GM19025 (cell line): ENCODE measurements at regions not wholly inside any gene's neighbourhood (a gene's known extent, or its start where the extent isn't known, plus 50 kb on each side); places are given as distances from the start of the nearest gene placed in this dataset.

Experiments
- ATAC-seq: cut with Tn5 transposase; IDR thresholded peaks from one replicate; pipeline ENCODE4 v1.9.1; 2021; ENCODE audit warnings: mild to moderate bottlenecking, low read depth, moderate library complexity; ENCODE audit not compliant: unreplicated experiment

GRCh38 chr3:135458541-135459322 is 506.8 kb upstream of the PPP2R3A start:
- ATAC-seq, result no peak

- ATAC-seq, result no peak
These were observed 505.3 kb upstream of the PPP2R3A start for GRCh38 chr3:135460273-135460672.

DNA sequence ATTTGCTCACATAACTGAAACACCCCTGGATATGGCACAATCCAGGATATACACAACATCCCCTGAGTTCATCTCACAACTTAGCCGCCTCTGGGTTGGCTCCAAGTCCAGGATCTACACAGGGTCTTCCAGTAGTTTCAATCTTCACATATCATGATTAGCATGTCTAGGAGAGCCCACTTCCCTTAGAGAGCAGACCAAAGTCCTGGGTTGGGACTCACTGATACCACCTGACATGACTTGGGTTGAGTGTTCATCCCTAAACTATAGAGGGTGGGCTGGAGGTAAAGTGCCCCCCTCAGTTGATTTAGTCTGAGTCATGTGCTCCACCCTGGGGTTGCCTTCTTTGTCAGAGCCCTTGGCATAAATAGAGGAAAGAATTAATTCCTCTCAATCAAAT is 493.6 kb upstream of the PPP2R3A start:
- ATAC-seq, result no peak

DNA sequence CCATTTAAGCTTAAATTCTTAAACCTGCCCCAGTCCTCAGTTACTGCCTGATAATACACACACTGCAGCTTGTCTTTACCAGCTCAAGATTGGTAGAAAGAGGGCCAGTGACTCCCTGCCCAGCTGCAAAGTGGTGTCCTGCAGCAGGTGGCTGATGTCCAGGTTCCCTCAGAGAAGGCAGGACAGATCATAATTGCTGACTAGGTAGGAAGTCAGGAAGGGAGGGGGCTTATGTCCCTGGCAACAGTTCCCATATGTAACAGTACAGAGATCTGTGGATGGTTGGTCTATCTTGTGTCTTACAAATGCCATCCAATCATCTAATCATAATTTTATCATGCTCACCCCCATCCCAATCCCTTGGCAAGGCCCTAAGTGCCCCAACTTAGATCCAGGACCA is 492.1 kb upstream of the PPP2R3A start:
- ATAC-seq, result no peak

GRCh38 chr3:135487261-135487660 is 478.3 kb upstream of the PPP2R3A start:
- ATAC-seq, result no peak

DNA sequence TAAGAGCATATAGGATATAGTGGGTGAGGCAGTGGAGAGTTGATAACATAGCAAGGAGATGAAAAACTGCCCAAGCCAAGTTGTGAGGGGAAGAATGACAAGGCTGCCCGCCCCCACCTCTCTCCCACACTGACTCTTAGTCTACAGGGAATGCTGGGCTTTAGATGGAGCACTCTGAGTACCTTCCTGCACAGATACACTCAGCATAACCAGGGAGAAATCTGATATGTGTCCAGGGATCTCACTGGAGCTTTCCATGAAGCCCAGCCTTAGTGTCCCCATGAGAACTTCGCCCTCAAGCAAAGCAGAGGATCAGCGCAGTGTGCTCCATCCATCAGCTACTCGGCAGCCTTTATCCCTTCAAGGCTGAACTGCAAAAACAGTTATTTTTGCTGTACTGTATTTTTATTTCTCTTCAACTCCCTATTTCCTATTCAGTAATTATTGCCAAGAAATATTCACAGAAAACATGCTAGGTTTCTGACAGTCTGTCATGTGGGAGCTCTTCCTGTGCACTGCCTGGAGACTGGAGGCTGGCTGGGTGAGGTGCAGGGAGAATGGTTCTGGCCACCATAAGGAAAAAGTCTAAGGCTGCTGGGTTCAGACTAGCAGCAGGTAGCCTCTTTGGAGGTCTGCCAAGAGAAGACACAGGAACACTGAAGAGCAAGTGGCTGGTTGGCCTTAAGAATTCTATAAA is 475.2 kb upstream of the PPP2R3A start:
- ATAC-seq, result no peak

DNA sequence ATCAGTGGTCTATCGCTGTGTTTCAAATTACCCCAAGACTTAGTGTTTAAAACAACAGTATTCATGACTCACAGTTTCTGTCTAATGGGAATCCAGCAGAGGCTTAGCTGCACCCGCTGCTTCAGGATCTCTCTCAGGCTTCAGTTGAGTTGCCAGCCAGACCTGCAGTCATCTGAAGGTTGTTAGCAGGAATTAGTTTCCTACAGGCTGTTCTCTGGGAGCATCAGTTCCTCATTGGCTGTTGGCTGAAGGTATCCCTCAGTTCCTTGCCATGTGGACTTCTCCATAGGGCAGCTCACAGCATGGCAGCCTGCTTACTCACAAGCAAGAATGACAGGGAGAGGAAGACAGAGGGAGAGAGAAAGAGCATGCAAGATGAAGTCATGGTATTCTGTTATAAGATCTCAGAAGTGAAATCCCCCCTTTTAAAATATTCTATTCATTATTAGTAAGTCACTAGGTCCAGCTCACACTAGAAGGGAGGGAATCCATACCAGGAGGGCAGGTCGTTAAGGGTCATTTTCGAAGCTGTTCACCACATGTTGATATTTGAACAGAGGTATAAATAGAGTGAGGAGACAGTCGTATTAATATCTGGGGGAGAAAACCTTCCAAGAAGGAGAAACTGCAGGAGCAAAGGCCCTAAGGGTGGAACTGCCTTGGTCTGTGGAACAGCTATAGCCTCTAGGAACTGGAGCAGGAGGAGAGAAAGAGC is 473.9 kb upstream of the PPP2R3A start:
- no peak for ATAC-seq

DNA sequence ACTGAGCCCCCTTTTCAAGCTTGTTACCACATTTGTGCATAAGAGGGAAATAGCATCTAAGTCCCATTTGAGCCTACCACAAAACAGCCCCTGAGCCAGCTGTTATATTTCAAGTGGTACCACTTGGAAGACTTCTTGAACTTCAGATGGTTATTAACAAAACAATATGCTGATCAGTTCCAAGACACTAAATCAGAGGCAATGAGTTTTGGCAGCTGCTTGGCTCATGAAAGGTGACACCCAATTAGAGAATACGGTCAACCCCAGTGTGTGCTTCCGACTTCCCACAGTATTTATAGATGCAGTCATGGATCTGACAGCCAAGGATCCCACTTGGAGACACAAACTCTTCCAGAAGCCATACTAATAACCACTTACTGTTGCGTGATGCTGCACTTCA is 469.6 kb upstream of the PPP2R3A start:
- no peak for ATAC-seq

DNA sequence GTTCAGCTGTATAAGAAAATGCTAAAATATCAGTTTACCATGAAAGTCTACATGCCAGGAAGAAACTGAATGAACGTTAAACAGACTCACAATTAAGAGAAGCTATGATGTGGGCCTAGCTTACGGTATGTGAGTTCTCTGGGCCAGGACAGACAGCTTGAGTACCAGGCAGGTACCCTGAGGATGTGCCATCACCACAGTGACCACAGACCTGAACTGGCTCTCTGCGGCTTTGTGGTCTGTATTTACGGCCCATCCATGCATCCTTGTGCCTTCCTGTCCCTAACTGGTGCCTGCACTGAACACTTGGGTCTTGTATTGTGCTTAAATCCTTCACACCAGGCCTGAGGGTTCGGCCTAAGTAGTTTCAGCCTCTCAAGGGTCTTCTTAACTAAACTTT is 467.5 kb upstream of the PPP2R3A start:
- ATAC-seq, result no peak

- no peak for ATAC-seq
These were observed 466.1 kb upstream of the PPP2R3A start for GRCh38 chr3:135499426-135499825.

GRCh38 chr3:135500034-135500433 is 465.5 kb upstream of the PPP2R3A start:
- no peak for ATAC-seq

DNA sequence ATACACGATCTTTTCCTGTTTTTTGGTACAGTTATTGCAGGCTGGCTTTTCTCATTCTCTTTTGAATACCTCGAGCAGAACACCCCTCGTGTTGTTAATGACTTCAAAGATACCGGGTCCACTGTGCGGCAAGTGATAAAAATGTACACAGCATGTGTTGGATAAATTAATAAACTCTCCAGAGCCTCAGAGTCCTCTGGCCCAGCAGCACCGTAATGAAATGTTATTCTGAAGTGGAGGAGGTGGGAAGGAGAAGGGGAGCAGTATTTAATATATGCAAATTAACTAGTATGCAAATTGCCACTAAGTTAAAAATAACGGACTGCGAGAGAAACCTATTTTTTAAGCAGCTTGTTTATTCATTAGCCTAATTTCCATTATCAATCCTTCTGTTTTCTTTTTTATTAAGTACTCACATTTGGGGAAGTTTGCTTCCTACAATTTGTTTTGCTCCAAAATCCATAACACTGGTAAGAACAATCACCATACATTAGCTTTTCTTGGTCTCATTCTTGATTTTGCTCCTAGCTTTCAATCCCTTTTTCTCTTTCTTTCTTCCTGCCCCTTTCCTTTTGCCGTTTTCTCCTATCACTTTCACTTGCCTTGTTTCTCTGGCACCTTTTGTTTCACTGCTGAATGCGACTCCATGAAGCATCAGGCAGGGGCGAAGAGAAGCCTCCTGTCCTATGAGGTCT is 462.3 kb upstream of the PPP2R3A start:
- no peak for ATAC-seq

- ATAC-seq, result peak; percentile 66
These were observed 461.5 kb upstream of the PPP2R3A start for GRCh38 chr3:135503760-135504686.

GRCh38 chr3:135513106-135514059 is 452.1 kb upstream of the PPP2R3A start:
- no peak for ATAC-seq

DNA sequence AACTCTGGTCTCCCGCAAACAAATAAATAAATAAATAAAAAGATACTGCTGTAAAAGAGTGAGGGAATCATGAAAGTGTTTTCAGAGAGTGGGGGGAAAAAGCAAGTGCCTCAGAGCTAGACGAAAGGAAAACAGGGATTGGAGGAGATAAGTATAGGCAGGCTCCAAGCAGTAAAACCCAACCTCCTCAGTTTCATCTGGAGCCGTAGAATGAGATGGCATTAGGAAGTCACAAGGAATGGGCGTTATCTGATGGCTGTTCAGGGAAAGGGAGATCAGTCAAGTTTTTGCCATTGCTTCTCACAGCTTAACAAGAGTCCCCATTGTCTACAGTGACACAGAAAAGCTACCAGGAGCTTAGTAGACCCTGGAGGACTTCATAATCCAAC is 451.5 kb upstream of the PPP2R3A start:
- no peak for ATAC-seq

DNA sequence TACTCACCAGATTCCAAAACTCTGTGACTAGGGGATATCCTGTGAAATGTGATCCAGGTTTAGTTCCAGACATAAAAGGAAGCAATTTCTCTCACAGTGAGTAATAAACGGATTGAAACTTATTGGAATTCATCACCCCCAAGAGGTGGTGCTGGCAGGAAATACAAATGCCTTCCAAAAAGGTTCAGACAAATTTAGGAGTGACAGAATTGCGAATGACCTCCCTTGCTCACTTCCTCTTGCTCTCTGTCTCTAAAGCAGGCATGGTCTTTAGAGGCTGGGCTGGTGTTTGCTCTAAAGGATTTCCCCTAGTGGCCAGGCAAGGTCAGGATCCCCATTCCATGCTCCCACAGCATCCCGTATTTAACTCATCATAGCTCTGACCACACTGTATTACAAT is 449.4 kb upstream of the PPP2R3A start:
- ATAC-seq, result no peak

DNA sequence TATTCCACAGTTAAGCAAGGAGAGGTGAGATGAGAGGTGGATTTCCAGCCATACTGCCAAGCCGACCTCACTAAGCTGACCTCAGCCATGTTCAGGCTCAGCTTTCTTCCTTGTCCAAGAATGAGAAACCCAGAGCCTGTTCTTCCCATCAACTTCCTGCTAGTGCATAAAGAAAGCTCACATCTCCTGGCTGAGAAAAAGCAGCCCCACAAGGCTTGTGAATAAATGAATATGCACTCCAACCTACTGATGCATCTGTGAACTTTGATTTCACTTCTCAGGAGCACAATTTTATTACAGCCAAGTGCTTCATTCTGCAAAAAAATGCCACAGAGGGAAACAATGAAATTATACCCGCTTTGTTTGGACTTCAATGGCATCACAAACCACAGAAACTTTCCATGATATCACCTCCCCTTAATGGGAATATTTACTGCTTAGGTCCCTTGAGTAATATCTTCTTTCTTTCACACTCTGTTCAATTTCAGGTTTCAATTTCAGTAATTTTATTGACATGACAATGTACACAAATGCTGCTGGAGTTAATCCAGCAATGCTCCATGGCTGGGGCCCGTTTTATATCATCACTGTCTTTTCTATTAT is 437.0 kb upstream of the PPP2R3A start:
- no peak for ATAC-seq

DNA sequence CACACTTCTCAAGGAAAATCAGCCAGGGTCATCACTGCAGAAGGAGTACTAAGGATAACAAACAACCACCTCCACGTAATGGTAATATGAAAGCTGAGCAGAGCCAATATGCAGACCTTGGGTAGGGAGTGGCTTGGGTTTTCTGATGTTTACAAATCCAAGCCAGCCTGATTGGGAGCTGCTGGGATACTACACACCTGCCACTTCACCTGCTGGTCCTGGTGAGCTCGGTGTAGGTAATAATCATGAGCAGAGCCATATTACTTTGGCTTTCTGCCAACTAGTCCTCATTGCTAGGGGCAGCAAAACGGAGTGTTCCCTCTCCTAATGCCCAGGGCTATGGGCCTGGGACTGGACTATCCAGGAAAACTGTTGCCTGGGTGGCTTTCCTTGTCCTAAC is 433.5 kb upstream of the PPP2R3A start:
- no peak for ATAC-seq
